ENCODE measurements at regions not wholly inside any gene's neighbourhood (a gene's known extent, or its start where the extent isn't known, plus 50 kb on each side); places are given as distances from the start of the nearest gene placed in this dataset.

DNA sequence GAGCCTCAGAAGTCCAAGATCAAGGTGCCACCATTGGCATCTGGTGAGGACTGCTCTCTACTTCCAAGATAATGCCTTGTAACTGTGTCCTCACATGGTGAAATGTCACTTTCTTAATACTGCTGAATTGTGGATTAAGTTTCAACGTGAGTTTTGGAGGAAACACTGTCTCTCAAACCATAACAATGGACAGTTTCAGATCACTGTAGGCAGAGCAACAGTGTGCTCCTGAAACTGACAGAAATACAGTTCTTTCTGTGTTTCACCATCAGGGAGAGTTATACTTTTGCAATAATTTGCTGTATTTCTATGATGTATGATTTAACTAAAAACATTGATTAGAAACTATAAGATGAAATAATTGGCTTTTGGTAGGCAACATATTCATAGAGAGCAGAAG lies 1780.5 kb upstream of the CDH6 start:
- Histone ChIP-seq H3K14ac (ENCODE audit: low read length in 2 of 2) (no peak overlapping the region), H4K91ac (ENCODE audit: low read length) (no peak overlapping the region), H2BK120ac (ENCODE audit: low read depth, low read length) (no peak overlapping the region), H3K9me3 (ENCODE audit: control insufficient read depth, low read length) (peaks cover 25% of the 10 kb centered on the region), H2BK15ac (ENCODE audit: low read depth, poor library complexity, severe bottlenecking) (no peak overlapping the region), H2AK5ac (ENCODE audit: low read length, severe bottlenecking) (no peak overlapping the region), H3K4ac (ENCODE audit: low read depth in 1 of 2, low read length in 2 of 2) (no peak overlapping the region), H2AFZ (ENCODE audit: low read depth, low read length) (no peak overlapping the region), H3K18ac (ENCODE audit: low read depth in 1 of 2, low read length in 2 of 2) (no peak overlapping the region), H3K4me1 (ENCODE audit: control insufficient read depth, insufficient read depth, low read depth, low read length) (no peaks in the 10 kb centered on the region), H2BK12ac (ENCODE audit: low read length in 2 of 2) (no peak overlapping the region), H3K27me3 (ENCODE audit: control insufficient read depth in 1 of 2, insufficient read depth in 1 of 2, low read length in 2 of 2) (no peaks in the 10 kb centered on the region), H3K4me3 (ENCODE audit: insufficient read depth in 1 of 2, low read depth in 1 of 2, low read length in 2 of 2) (no peak overlapping the region), H3K4me2 (ENCODE audit: low read length, poor library complexity, severe bottlenecking) (no peak overlapping the region), H3K79me1 (replicated peaks; ENCODE audit: low read length, poor library complexity, severe bottlenecking) (no peaks in the 10 kb centered on the region), H3K36me3 (ENCODE audit: control insufficient read depth in 1 of 2, insufficient read depth in 2 of 2, low read depth in 1 of 2, low read length in 2 of 2) (no peaks in the 10 kb centered on the region), H3K9ac (ENCODE audit: low read length) (no peak overlapping the region), H2BK5ac (ENCODE audit: low read depth, low read length, poor library complexity, severe bottlenecking) (no peak overlapping the region), H3K27ac (ENCODE audit: low read length, poor library complexity, severe bottlenecking) (no peak overlapping the region), H4K8ac (ENCODE audit: low read length) (no peak overlapping the region), H3K23ac (ENCODE audit: low read length in 2 of 2) (no peak overlapping the region)
- no peak for DNase-seq
- 80% methylated on average over 1 of the region's 1 CpG for WGBS

DNA sequence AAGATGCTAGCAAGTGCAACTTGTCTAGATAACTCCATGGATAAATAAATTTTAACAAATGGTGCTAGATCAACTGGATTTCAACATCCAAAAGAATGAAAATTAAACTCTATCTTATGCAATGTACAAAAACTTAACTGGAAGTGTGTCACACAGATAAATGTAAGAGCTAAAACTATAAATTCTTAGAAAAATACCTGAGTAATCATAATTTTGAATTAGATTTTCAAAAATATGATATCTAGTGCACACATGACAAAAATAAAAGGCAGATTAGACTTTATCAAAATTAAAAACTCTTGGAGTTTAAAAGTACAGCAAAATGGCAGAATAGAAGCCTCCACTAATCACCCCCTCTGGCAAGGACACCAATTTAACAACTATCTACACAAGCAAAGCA lies 1791.2 kb upstream of the CDH6 start:
- no peak overlapping the region for H3K23ac ChIP-seq (ENCODE audit: low read length in 2 of 2)
- H3K4me3 ChIP-seq (ENCODE audit: insufficient read depth in 1 of 2, low read depth in 1 of 2, low read length in 2 of 2) = no peak overlapping the region
- no peak overlapping the region for H2BK120ac ChIP-seq (ENCODE audit: low read depth, low read length)
- no peak overlapping the region for H2BK5ac ChIP-seq (ENCODE audit: low read depth, low read length, poor library complexity, severe bottlenecking)
- no peak overlapping the region for H3K4me2 ChIP-seq (ENCODE audit: low read length, poor library complexity, severe bottlenecking)
- no peak overlapping the region for H3K27ac ChIP-seq (ENCODE audit: low read length, poor library complexity, severe bottlenecking)
- H3K79me1 ChIP-seq (replicated peaks; ENCODE audit: low read length, poor library complexity, severe bottlenecking) = no peaks in the 10 kb centered on the region
- H2BK12ac ChIP-seq (ENCODE audit: low read length in 2 of 2) = no peak overlapping the region
- H3K27me3 ChIP-seq (ENCODE audit: control insufficient read depth in 1 of 2, insufficient read depth in 1 of 2, low read length in 2 of 2) = no peaks in the 10 kb centered on the region
- H4K91ac ChIP-seq (ENCODE audit: low read length) = no peak overlapping the region
- peaks cover 69% of the 10 kb centered on the region for H3K9me3 ChIP-seq (ENCODE audit: control insufficient read depth, low read length)
- no peak overlapping the region for H2AK5ac ChIP-seq (ENCODE audit: low read length, severe bottlenecking)
- no peak overlapping the region for H4K8ac ChIP-seq (ENCODE audit: low read length)
- no peak overlapping the region for H3K4ac ChIP-seq (ENCODE audit: low read depth in 1 of 2, low read length in 2 of 2)
- H3K36me3 ChIP-seq (ENCODE audit: control insufficient read depth in 1 of 2, insufficient read depth in 2 of 2, low read depth in 1 of 2, low read length in 2 of 2) = no peaks in the 10 kb centered on the region
- H2AFZ ChIP-seq (ENCODE audit: low read depth, low read length) = no peak overlapping the region
- H2BK15ac ChIP-seq (ENCODE audit: low read depth, poor library complexity, severe bottlenecking) = no peak overlapping the region
- H3K18ac ChIP-seq (ENCODE audit: low read depth in 1 of 2, low read length in 2 of 2) = no peak overlapping the region
- H3K4me1 ChIP-seq (ENCODE audit: control insufficient read depth, insufficient read depth, low read depth, low read length) = no peaks in the 10 kb centered on the region
- H3K14ac ChIP-seq (ENCODE audit: low read length in 2 of 2) = no peak overlapping the region
- H3K9ac ChIP-seq (ENCODE audit: low read length) = no peak overlapping the region
- DNase-seq = no peak

DNA sequence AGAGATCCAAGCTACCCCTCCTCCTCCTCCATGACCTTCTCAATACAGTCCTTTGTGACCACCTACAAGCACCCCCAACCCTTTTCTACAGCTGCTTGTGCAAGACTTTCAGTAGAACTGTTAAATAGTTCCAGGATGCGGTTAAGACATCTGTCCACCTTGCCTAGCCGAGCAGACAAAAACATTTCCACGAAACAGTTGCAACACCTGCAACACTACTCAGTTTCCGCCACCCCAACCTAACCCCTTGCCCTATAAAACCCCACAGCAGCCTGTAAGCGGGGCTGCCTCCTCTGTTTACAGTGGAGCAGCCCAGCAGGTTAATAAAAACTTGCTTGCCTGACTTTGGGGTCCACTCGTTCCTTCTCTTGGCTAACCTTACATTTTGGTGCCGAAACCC lies 1803.5 kb upstream of the CDH6 start:
- Histone ChIP-seq H3K79me1 (replicated peaks; ENCODE audit: low read length, poor library complexity, severe bottlenecking) (no peaks in the 10 kb centered on the region), H3K4me1 (ENCODE audit: control insufficient read depth, insufficient read depth, low read depth, low read length) (no peaks in the 10 kb centered on the region), H2BK12ac (ENCODE audit: low read length in 2 of 2) (no peak overlapping the region), H2BK120ac (ENCODE audit: low read depth, low read length) (no peak overlapping the region), H3K27ac (ENCODE audit: low read length, poor library complexity, severe bottlenecking) (no peak overlapping the region), H2AK5ac (ENCODE audit: low read length, severe bottlenecking) (no peak overlapping the region), H3K23ac (ENCODE audit: low read length in 2 of 2) (no peak overlapping the region), H3K4me2 (ENCODE audit: low read length, poor library complexity, severe bottlenecking) (no peak overlapping the region), H3K9ac (ENCODE audit: low read length) (no peak overlapping the region), H3K18ac (ENCODE audit: low read depth in 1 of 2, low read length in 2 of 2) (no peak overlapping the region), H3K4ac (ENCODE audit: low read depth in 1 of 2, low read length in 2 of 2) (no peak overlapping the region), H2BK5ac (ENCODE audit: low read depth, low read length, poor library complexity, severe bottlenecking) (no peak overlapping the region), H4K8ac (ENCODE audit: low read length) (no peak overlapping the region), H3K9me3 (ENCODE audit: control insufficient read depth, low read length) (peaks cover 24% of the 10 kb centered on the region), H3K27me3 (ENCODE audit: control insufficient read depth in 1 of 2, insufficient read depth in 1 of 2, low read length in 2 of 2) (no peaks in the 10 kb centered on the region), H3K4me3 (ENCODE audit: insufficient read depth in 1 of 2, low read depth in 1 of 2, low read length in 2 of 2) (no peak overlapping the region), H2BK15ac (ENCODE audit: low read depth, poor library complexity, severe bottlenecking) (no peak overlapping the region), H3K36me3 (ENCODE audit: control insufficient read depth in 1 of 2, insufficient read depth in 2 of 2, low read depth in 1 of 2, low read length in 2 of 2) (no peaks in the 10 kb centered on the region), H3K14ac (ENCODE audit: low read length in 2 of 2) (no peak overlapping the region), H2AFZ (ENCODE audit: low read depth, low read length) (no peak overlapping the region), H4K91ac (ENCODE audit: low read length) (no peak overlapping the region)
- no peak for DNase-seq
- WGBS = 79% methylated on average over 7 of the region's 7 CpGs

GRCh38 chr5:29387384-29387783 lies 1806.1 kb upstream of the CDH6 start:
- Histone ChIP-seq H3K27me3 (ENCODE audit: control insufficient read depth in 1 of 2, insufficient read depth in 1 of 2, low read length in 2 of 2) (no peaks in the 10 kb centered on the region), H2BK15ac (ENCODE audit: low read depth, poor library complexity, severe bottlenecking) (no peak overlapping the region), H2AFZ (ENCODE audit: low read depth, low read length) (no peak overlapping the region), H4K91ac (ENCODE audit: low read length) (no peak overlapping the region), H2AK5ac (ENCODE audit: low read length, severe bottlenecking) (no peak overlapping the region), H3K14ac (ENCODE audit: low read length in 2 of 2) (no peak overlapping the region), H4K8ac (ENCODE audit: low read length) (no peak overlapping the region), H3K4ac (ENCODE audit: low read depth in 1 of 2, low read length in 2 of 2) (no peak overlapping the region), H3K27ac (ENCODE audit: low read length, poor library complexity, severe bottlenecking) (no peak overlapping the region), H2BK12ac (ENCODE audit: low read length in 2 of 2) (no peak overlapping the region), H3K4me3 (ENCODE audit: insufficient read depth in 1 of 2, low read depth in 1 of 2, low read length in 2 of 2) (no peak overlapping the region), H3K4me1 (ENCODE audit: control insufficient read depth, insufficient read depth, low read depth, low read length) (no peaks in the 10 kb centered on the region), H3K4me2 (ENCODE audit: low read length, poor library complexity, severe bottlenecking) (no peak overlapping the region), H3K18ac (ENCODE audit: low read depth in 1 of 2, low read length in 2 of 2) (no peak overlapping the region), H3K9ac (ENCODE audit: low read length) (no peak overlapping the region), H3K36me3 (ENCODE audit: control insufficient read depth in 1 of 2, insufficient read depth in 2 of 2, low read depth in 1 of 2, low read length in 2 of 2) (no peaks in the 10 kb centered on the region), H3K9me3 (ENCODE audit: control insufficient read depth, low read length) (peaks cover 21% of the 10 kb centered on the region), H3K23ac (ENCODE audit: low read length in 2 of 2) (no peak overlapping the region), H2BK120ac (ENCODE audit: low read depth, low read length) (no peak overlapping the region), H2BK5ac (ENCODE audit: low read depth, low read length, poor library complexity, severe bottlenecking) (no peak overlapping the region), H3K79me1 (replicated peaks; ENCODE audit: low read length, poor library complexity, severe bottlenecking) (no peaks in the 10 kb centered on the region)
- WGBS = 35% methylated on average over 1 of the region's 1 CpG
- DNase-seq = no peak
